ENCODE measurements at regions not wholly inside any gene's neighbourhood (a gene's known extent, or its start where the extent isn't known, plus 50 kb on each side); places are given as distances from the start of the nearest gene placed in this dataset.

- no peaks in the 10 kb centered on the region for H3K9me3 ChIP-seq (ENCODE audit: low read length)
- no peaks in the 10 kb centered on the region for H3K36me3 ChIP-seq (replicated peaks in 1 of 2; ENCODE audit: control insufficient read depth in 1 of 2, insufficient read depth in 2 of 2, low read length in 2 of 2)
- FAIRE-seq (no peak), DNase-seq (ENCODE audit: low spot score) (no peak), ATAC-seq (no peak)
- no peak overlapping the region for H3K27ac ChIP-seq (ENCODE audit: extremely low read length, insufficient read depth, low read length)
- no peaks in the 10 kb centered on the region for H3K27me3 ChIP-seq (ENCODE audit: control insufficient read depth in 1 of 2, insufficient read depth in 2 of 2, low read length in 2 of 2)
- intact Hi-C loops (cut with micrococcal nuclease; ENCODE audit: unreplicated experiment): no loop called here
- H2AFZ ChIP-seq (ENCODE audit: low read length): no peak overlapping the region
- in situ Hi-C loops (cut with HindIII; ENCODE audit: extremely low pct_ligation_motif_present, low pct_unique_long_range_greater_than_20kb): no loop called here
- no peaks in the 10 kb centered on the region for H3K4me1 ChIP-seq (ENCODE audit: insufficient read depth, low read length)
- ChIA-PET CTCF (ENCODE audit: low intra/inter-chr PET ratio, low total read pairs) (no interaction called here), POLR2A (no interaction called here)
- H3K4me2 ChIP-seq (ENCODE audit: low read depth, low read length): no peak overlapping the region
- H4K20me1 ChIP-seq (ENCODE audit: insufficient read depth, low read length): no peaks in the 10 kb centered on the region
- H3K79me2 ChIP-seq (ENCODE audit: insufficient read depth, low read length): no peaks in the 10 kb centered on the region
- WGBS (ENCODE audit: low lambda C conversion rate): 31% methylated on average over 9 of the region's 9 CpGs
- no TSS peak for BruUV-seq (replicated peaks)
- H3K9ac ChIP-seq (ENCODE audit: insufficient read depth, low read depth, low read length): no peak overlapping the region
- TF ChIP-seq ZNF567 (CRISPR knock-in tag; IDR thresholded peaks at IDR 0.05; ENCODE audit: borderline replicate concordance): no peak
- TF ChIP-seq HNF4G (IDR thresholded peaks at IDR 0.05; ENCODE audit: borderline replicate concordance, low read depth, low read length): no peak
- no peak for TF ChIP-seq HNF4G (CRISPR knock-in tag; IDR thresholded peaks at IDR 0.05; ENCODE audit: borderline replicate concordance, low read depth)
- no peak for TF ChIP-seq ZNF333 (CRISPR knock-in tag; IDR thresholded peaks at IDR 0.05; ENCODE audit: borderline replicate concordance)
- TF ChIP-seq ZNF737 (CRISPR knock-in tag; IDR thresholded peaks at IDR 0.05; ENCODE audit: borderline replicate concordance): no peak
- TF ChIP-seq ZFP36L2 (CRISPR knock-in tag; IDR thresholded peaks at IDR 0.05): no peak
- TF ChIP-seq ZNF138 (CRISPR knock-in tag; IDR thresholded peaks at IDR 0.05; ENCODE audit: low read depth): no peak
- TF ChIP-seq ZNF572 (CRISPR knock-in tag; IDR thresholded peaks at IDR 0.05): no peak
- TF ChIP-seq ZBTB7B (CRISPR knock-in tag; IDR thresholded peaks at IDR 0.05): no peak
- no peak for TF ChIP-seq ZNF577 (CRISPR knock-in tag; IDR thresholded peaks at IDR 0.05; ENCODE audit: borderline replicate concordance, low read depth)
- no peak for TF ChIP-seq BRCA1 (CRISPR knock-in tag; IDR thresholded peaks at IDR 0.05)
- TF ChIP-seq ZNF512B (CRISPR knock-in tag; IDR thresholded peaks at IDR 0.05; ENCODE audit: borderline replicate concordance): no peak
- no peak for TF ChIP-seq NCOA2 (CRISPR knock-in tag; IDR thresholded peaks at IDR 0.05)
- no peak for TF ChIP-seq ZNF414 (CRISPR knock-in tag; IDR thresholded peaks at IDR 0.05)
- TF ChIP-seq ZNF207 (IDR thresholded peaks at IDR 0.05; ENCODE audit: borderline replicate concordance): no peak
- no peak overlapping the region for H3K4me3 ChIP-seq (replicated peaks in 1 of 3; ENCODE audit: insufficient read depth in 1 of 3, low read depth in 2 of 3, low read length in 3 of 3)
Observed at GRCh38 chr1:96002969-96003964, 718.3 kb upstream of the PTBP2 start.
